ENCODE measurements at regions not wholly inside any gene's neighbourhood (a gene's known extent, or its start where the extent isn't known, plus 50 kb on each side); places are given as distances from the start of the nearest gene placed in this dataset.
A peak's percentile ranks its signal among the peaks of the same experiment; 100 is the strongest.

DNA sequence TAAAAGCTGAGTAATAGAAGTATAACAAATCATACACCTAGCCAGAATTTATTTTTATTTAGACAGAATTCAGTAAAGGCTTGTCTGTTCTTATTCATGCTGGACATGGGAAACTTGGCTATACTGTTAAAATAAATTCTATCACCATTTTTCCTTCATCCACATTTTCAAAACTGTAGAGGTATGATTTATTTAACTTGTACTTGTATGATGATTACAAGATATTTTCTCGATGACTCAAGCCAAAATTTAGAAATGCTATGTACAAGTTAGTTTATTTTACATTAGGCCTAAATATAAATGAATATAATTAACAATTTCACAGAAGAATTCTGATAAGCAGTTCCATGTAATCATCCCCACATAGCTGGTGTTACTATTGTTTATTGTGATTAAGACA is 194.8 kb upstream of the DOK6 start:
- Histone ChIP-seq H2AFZ (replicated peaks; ENCODE audit: low read length, poor library complexity) (no peak overlapping the region), H3K27ac (ENCODE audit: insufficient read depth, low read length) (no peak overlapping the region), H3K14ac (replicated peaks; ENCODE audit: low read depth, low read length) (no peak overlapping the region), H3K9ac (ENCODE audit: low read depth, low read length) (no peak overlapping the region), H3K18ac (ENCODE audit: low read depth, low read length) (no peak overlapping the region), H3K79me1 (ENCODE audit: low read depth in 1 of 2, low read length in 2 of 2) (no peaks in the 10 kb centered on the region), H2AK5ac (ENCODE audit: low read depth, low read length) (no peak overlapping the region), H3K4ac (ENCODE audit: low read depth, low read length) (no peak overlapping the region), H3K4me2 (ENCODE audit: low read depth, low read length) (no peak overlapping the region), H4K20me1 (ENCODE audit: insufficient read depth, low read length) (no peaks in the 10 kb centered on the region), H3K4me3 (ENCODE audit: insufficient read depth, low read depth, low read length) (no peak overlapping the region), H3K9me3 (ENCODE audit: control insufficient read depth, insufficient read depth, low read length) (no peaks in the 10 kb centered on the region), H4K8ac (ENCODE audit: low read depth in 2 of 2, low read length in 2 of 2) (no peak overlapping the region), H3K56ac (ENCODE audit: extremely low read depth, insufficient read depth, low read length) (no peak overlapping the region), H3K4me1 (ENCODE audit: control insufficient read depth, insufficient read depth, low read length) (no peaks in the 10 kb centered on the region), H3K23ac (ENCODE audit: low read depth, low read length) (no peak overlapping the region), H3K36me3 (ENCODE audit: control insufficient read depth, insufficient read depth, low read length) (no peaks in the 10 kb centered on the region), H2AK9ac (replicated peaks; ENCODE audit: low read depth, low read length, poor library complexity) (no peak overlapping the region), H2BK5ac (ENCODE audit: low read depth, low read length, poor library complexity, severe bottlenecking) (no peak overlapping the region), H2BK120ac (ENCODE audit: low read depth, low read length) (no peak overlapping the region), H4K5ac (ENCODE audit: low read depth, low read length) (no peak overlapping the region), H3K27me3 (ENCODE audit: control insufficient read depth, insufficient read depth, low read length) (no peaks in the 10 kb centered on the region), H2BK20ac (ENCODE audit: low read depth, low read length) (no peak overlapping the region), H4K91ac (ENCODE audit: insufficient read depth, low read depth, low read length) (no peak overlapping the region), H2BK15ac (ENCODE audit: low read depth, low read length) (no peak overlapping the region), H3K9me1 (ENCODE audit: insufficient read depth, low read length) (no peaks in the 10 kb centered on the region)
- peak; percentile 57 for ATAC-seq (ENCODE audit: low read depth)
- DNase-seq, result peak; percentile 2
- ChIA-PET CTCF (interaction anchor here (0.7 kb wide), 1 partner anchor 14 kb away, joined by 3 read pairs; no protein-coding TSS in a partner anchor), POLR2A (ENCODE audit: unreplicated experiment) (no interaction called here)
- in situ Hi-C loops (cut with MboI; ENCODE audit: low sequenced_read_pairs), result no loop called here
- intact Hi-C loops (cut with micrococcal nuclease), result loop anchor here (5.0 kb wide), 1 partner anchor 181 kb away; no protein-coding TSS in a partner anchor
- dilution Hi-C loops (cut with HindIII; ENCODE audit: low sequenced_read_pairs, unreplicated experiment), result no loop called here
- WGBS, 2 experiments (ENCODE audit: extremely low coverage in 2 of 2, insufficient read length in 1 of 2), result no CpG with 5 or more reads among the region's 1 CpG
- no TSS peak for BruUV-seq (replicated peaks)
- TF ChIP-seq RCOR1 (IDR thresholded peaks at IDR 0.05; ENCODE audit: insufficient replicate concordance, low read length), result no peak
- TF ChIP-seq MAFK (IDR thresholded peaks at IDR 0.05; ENCODE audit: low read depth, low read length), result no peak
- no peak for TF ChIP-seq RAD21 (IDR thresholded peaks at IDR 0.05; ENCODE audit: low read length)
- TF ChIP-seq, protein P1, sequence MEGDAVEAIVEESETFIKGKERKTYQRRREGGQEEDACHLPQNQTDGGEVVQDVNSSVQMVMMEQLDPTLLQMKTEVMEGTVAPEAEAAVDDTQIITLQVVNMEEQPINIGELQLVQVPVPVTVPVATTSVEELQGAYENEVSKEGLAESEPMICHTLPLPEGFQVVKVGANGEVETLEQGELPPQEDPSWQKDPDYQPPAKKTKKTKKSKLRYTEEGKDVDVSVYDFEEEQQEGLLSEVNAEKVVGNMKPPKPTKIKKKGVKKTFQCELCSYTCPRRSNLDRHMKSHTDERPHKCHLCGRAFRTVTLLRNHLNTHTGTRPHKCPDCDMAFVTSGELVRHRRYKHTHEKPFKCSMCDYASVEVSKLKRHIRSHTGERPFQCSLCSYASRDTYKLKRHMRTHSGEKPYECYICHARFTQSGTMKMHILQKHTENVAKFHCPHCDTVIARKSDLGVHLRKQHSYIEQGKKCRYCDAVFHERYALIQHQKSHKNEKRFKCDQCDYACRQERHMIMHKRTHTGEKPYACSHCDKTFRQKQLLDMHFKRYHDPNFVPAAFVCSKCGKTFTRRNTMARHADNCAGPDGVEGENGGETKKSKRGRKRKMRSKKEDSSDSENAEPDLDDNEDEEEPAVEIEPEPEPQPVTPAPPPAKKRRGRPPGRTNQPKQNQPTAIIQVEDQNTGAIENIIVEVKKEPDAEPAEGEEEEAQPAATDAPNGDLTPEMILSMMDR (conservative IDR thresholded peaks at IDR 0.05; ENCODE audit: low read depth, low read length), result no peak
- TF ChIP-seq, protein P2, sequence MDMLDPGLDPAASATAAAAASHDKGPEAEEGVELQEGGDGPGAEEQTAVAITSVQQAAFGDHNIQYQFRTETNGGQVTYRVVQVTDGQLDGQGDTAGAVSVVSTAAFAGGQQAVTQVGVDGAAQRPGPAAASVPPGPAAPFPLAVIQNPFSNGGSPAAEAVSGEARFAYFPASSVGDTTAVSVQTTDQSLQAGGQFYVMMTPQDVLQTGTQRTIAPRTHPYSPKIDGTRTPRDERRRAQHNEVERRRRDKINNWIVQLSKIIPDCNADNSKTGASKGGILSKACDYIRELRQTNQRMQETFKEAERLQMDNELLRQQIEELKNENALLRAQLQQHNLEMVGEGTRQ (IDR thresholded peaks at IDR 0.05; ENCODE audit: low read depth, low read length), result no peak
- no peak for TF ChIP-seq RFX5 (IDR thresholded peaks at IDR 0.05; ENCODE audit: low read depth, low read length)
- TF ChIP-seq POLR2A (IDR thresholded peaks at IDR 0.05; ENCODE audit: low read depth, low read length), result no peak
- TF ChIP-seq, protein P3, sequence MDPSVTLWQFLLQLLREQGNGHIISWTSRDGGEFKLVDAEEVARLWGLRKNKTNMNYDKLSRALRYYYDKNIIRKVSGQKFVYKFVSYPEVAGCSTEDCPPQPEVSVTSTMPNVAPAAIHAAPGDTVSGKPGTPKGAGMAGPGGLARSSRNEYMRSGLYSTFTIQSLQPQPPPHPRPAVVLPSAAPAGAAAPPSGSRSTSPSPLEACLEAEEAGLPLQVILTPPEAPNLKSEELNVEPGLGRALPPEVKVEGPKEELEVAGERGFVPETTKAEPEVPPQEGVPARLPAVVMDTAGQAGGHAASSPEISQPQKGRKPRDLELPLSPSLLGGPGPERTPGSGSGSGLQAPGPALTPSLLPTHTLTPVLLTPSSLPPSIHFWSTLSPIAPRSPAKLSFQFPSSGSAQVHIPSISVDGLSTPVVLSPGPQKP (IDR thresholded peaks at IDR 0.05; ENCODE audit: borderline replicate concordance, low read depth, low read length), result no peak
- no peak for TF ChIP-seq FOS (IDR thresholded peaks at IDR 0.05; ENCODE audit: low read depth, low read length)
- no peak for TF ChIP-seq SMC3 (IDR thresholded peaks at IDR 0.05; ENCODE audit: low read depth, low read length)
- TF ChIP-seq BHLHE40 (IDR thresholded peaks at IDR 0.05; ENCODE audit: low read depth, low read length), result no peak
- no peak for TF ChIP-seq CEBPB (IDR thresholded peaks at IDR 0.05; ENCODE audit: low read depth, low read length)
- no peak for TF ChIP-seq NFE2L2 (IDR thresholded peaks at IDR 0.05; ENCODE audit: low read depth, low read length)
- TF ChIP-seq CHD1 (IDR thresholded peaks at IDR 0.05; ENCODE audit: low read depth, low read length), result no peak
